Calu3 (cell line): ENCODE measurements at regions not wholly inside any gene's neighbourhood (a gene's known extent, or its start where the extent isn't known, plus 50 kb on each side); places are given as distances from the start of the nearest gene placed in this dataset.

Experiments
- BruUV-seq: library from RNA; stranded (reverse); fragments of 400-500 nt; replicated peaks from 2 replicates; lab custom pipeline; 2021; lab: Mats Ljungman, UMichigan
- CTCF ChIA-PET: fragments of 300-600 bp; sonication (Branson Sonifier 250); formaldehyde crosslinking; loops from one replicate; lab custom pipeline; 2022; ENCODE audit warnings: antibody characterized with exemption; lab: Charles Lee
- DNase-seq: peaks from one replicate; pipeline ENCODE4 v3.0.0; 2022
- H3K27ac Mint-ChIP-seq: one replicate; pipeline ENCODE4 v1.8.0; 2022; ENCODE audit warnings: mixed read lengths; ENCODE audit not compliant: unreplicated experiment
- H3K27me3 Mint-ChIP-seq: one replicate; pipeline ENCODE4 v1.8.0; 2022; ENCODE audit warnings: mixed read lengths; ENCODE audit not compliant: unreplicated experiment
- H3K36me3 Mint-ChIP-seq: one replicate; pipeline ENCODE4 v1.8.0; 2022; ENCODE audit warnings: mild to moderate bottlenecking, moderate library complexity, mixed read lengths; ENCODE audit not compliant: insufficient read depth, unreplicated experiment
- H3K4me1 Mint-ChIP-seq: one replicate; pipeline ENCODE4 v1.8.0; 2022; ENCODE audit warnings: mild to moderate bottlenecking, low read depth, mixed read lengths; ENCODE audit not compliant: unreplicated experiment
- H3K4me3 Mint-ChIP-seq: one replicate; pipeline ENCODE4 v1.8.0; 2022; ENCODE audit warnings: mild to moderate bottlenecking, low read depth, moderate library complexity, mixed read lengths; ENCODE audit not compliant: unreplicated experiment
- H3K9me3 Mint-ChIP-seq: one replicate; pipeline ENCODE4 v1.8.0; 2022; ENCODE audit warnings: low read depth, mixed read lengths; ENCODE audit not compliant: unreplicated experiment
- CTCF ChIP-seq: fragments of 200-600 bp; IDR thresholded peaks from one replicate; pipeline ENCODE4 v1.8.0; 2022; ENCODE audit warnings: antibody characterized with exemption; ENCODE audit not compliant: unreplicated experiment
- intact Hi-C: fragments of 100-400 bp; cut with micrococcal nuclease; formaldehyde crosslinking; loops from one replicate; pipeline ENCODE4 v1.10.0; 2022; ENCODE audit not compliant: unreplicated experiment

- TF ChIP-seq CTCF = no peak
- no peaks in the 10 kb centered on the region for H3K36me3 Mint-ChIP-seq
Measured at GRCh38 chr5:68915079-68915478, 178.7 kb upstream of the SLC30A5 start.

GRCh38 chr5:68918306-68918705, 175.5 kb upstream of the SLC30A5 start:
- intact Hi-C loops = no loop called here
- H3K36me3 Mint-ChIP-seq = no peaks in the 10 kb centered on the region
- no peaks in the 10 kb centered on the region for H3K27me3 Mint-ChIP-seq
- TF ChIP-seq CTCF = no peak
- no peak overlapping the region for H3K27ac Mint-ChIP-seq
- CTCF ChIA-PET = no interaction called here
- H3K4me3 Mint-ChIP-seq = no peak overlapping the region
- no TSS peak for BruUV-seq
- no peaks in the 10 kb centered on the region for H3K9me3 Mint-ChIP-seq
- H3K4me1 Mint-ChIP-seq = peaks cover under 1% of the 10 kb centered on the region
- DNase-seq = no peak

More at GRCh38 chr5:68915079-68915478, 178.7 kb upstream of the SLC30A5 start:
- no TSS peak for BruUV-seq
- H3K27ac Mint-ChIP-seq = no peak overlapping the region
- H3K4me3 Mint-ChIP-seq = no peak overlapping the region
- no peaks in the 10 kb centered on the region for H3K27me3 Mint-ChIP-seq
- no peaks in the 10 kb centered on the region for H3K4me1 Mint-ChIP-seq
- no peaks in the 10 kb centered on the region for H3K9me3 Mint-ChIP-seq
- no peak for DNase-seq
- CTCF ChIA-PET = no interaction called here
- intact Hi-C loops = no loop called here

GRCh38 chr5:68919988-68920490, 173.8 kb upstream of the SLC30A5 start:
- peaks cover 5% of the 10 kb centered on the region for H3K36me3 Mint-ChIP-seq
- no TSS peak for BruUV-seq
- peaks cover 18% of the 10 kb centered on the region for H3K4me1 Mint-ChIP-seq
- CTCF ChIA-PET = no interaction called here
- TF ChIP-seq CTCF = no peak
- no peaks in the 10 kb centered on the region for H3K9me3 Mint-ChIP-seq
- H3K27me3 Mint-ChIP-seq = no peaks in the 10 kb centered on the region
- intact Hi-C loops = no loop called here
- DNase-seq = no peak
- no peak overlapping the region for H3K4me3 Mint-ChIP-seq
- H3K27ac Mint-ChIP-seq = no peak overlapping the region

- no peak for DNase-seq
- peaks cover 26% of the 10 kb centered on the region for H3K4me1 Mint-ChIP-seq
- CTCF ChIA-PET = no interaction called here
- no peaks in the 10 kb centered on the region for H3K9me3 Mint-ChIP-seq
- intact Hi-C loops = no loop called here
- peaks cover 5% of the 10 kb centered on the region for H3K36me3 Mint-ChIP-seq
- H3K4me3 Mint-ChIP-seq = no peak overlapping the region
- no peak overlapping the region for H3K27ac Mint-ChIP-seq
- H3K27me3 Mint-ChIP-seq = no peaks in the 10 kb centered on the region
- no TSS peak for BruUV-seq
- no peak for TF ChIP-seq CTCF
Measured at GRCh38 chr5:68920888-68921287, 172.9 kb upstream of the SLC30A5 start.
